K562 (cell line): ENCODE measurements at regions not wholly inside any gene's neighbourhood (a gene's known extent, or its start where the extent isn't known, plus 50 kb on each side); places are given as distances from the start of the nearest gene placed in this dataset.

Experiments
- BRCA1 ChIP-seq, 2 experiments: fragments of 450-650 bp in 1 of 2; sonication (generic) in 1 of 2; formaldehyde crosslinking in 1 of 2; IDR thresholded peaks; 2 replicates each; pipeline versions ENCODE4 v1.5.0 to v1.6.1; 2017 to 2020; ENCODE audit warnings: mild to moderate bottlenecking in 1 of 2, missing genetic modification reagents in 1 of 2
- EP300 ChIP-seq: IDR thresholded peaks from 2 replicates; pipeline ENCODE4 v1.6.1; 2012; ENCODE audit warnings: low read length, improper control_type of control experiment
- MTA2 ChIP-seq: fragments of 450-650 bp; IDR thresholded peaks from 2 replicates; pipeline ENCODE4 v1.6.1; 2016; ENCODE audit warnings: low read depth
- POLR2A ChIP-seq: fragments of 450-650 bp; conservative IDR thresholded peaks from 2 replicates; pipeline ENCODE4 v1.6.1; 2016
- PRDM10 ChIP-seq: fragments of 450-650 bp; IDR thresholded peaks from 2 replicates; pipeline ENCODE4 v1.6.1; 2018; ENCODE audit not compliant: partially characterized antibody
- SAFB ChIP-seq: fragments of 200-400 bp; formaldehyde crosslinking; IDR thresholded peaks from 2 replicates; pipeline ENCODE4 v1.6.1; 2017; ENCODE audit warnings: low read depth, low read length, borderline replicate concordance
- SRF ChIP-seq, 2 experiments: fragments of 250-450, 450-650 bp in 1 of 2; sonication (Bioruptor Pico) in 1 of 2; sonication (generic) in 1 of 2; formaldehyde crosslinking; IDR thresholded peaks; 2 replicates each; pipeline versions ENCODE4 v1.5.0 to v1.5.1; 2020 to 2022; ENCODE audit warnings: mild to moderate bottlenecking in 1 of 2, missing genetic modification reagents in 1 of 2
- SRSF7 ChIP-seq: fragments of 200-400 bp; formaldehyde crosslinking; optimal IDR thresholded peaks from 2 replicates; pipeline ENCODE3; 2017; ENCODE audit warnings: mild to moderate bottlenecking, low read depth, low read length
- TCF7 ChIP-seq: sonication (generic); IDR thresholded peaks from 2 replicates; pipeline ENCODE4 v1.6.1; 2016; ENCODE audit warnings: antibody characterized with exemption, borderline replicate concordance
- ZNF274 ChIP-seq: IDR thresholded peaks from 2 replicates; pipeline ENCODE4 v1.6.1; 2011; ENCODE audit warnings: low read depth, mild to moderate bottlenecking, low read length, moderate library complexity, borderline replicate concordance
- ZNF639 ChIP-seq, 2 experiments: fragments of 200-800 bp in 1 of 2; sonication (Bioruptor generic) in 1 of 2; sonication (generic) in 1 of 2; formaldehyde crosslinking in 1 of 2; IDR thresholded peaks in 1 of 2; conservative IDR thresholded peaks in 1 of 2; 2 replicates each; pipeline versions ENCODE4 v1.5.0 to v1.6.1; 2016 to 2020; ENCODE audit warnings: missing compliant biosample characterization in 1 of 2, missing genetic modification characterization in 1 of 2, missing genetic modification reagents in 1 of 2
- TF ChIP-seq, protein P1 (sequence below): conservative IDR thresholded peaks from 2 replicates; pipeline ENCODE4 v1.6.1; 2011; ENCODE audit warnings: low read depth, mild to moderate bottlenecking, low read length; ENCODE audit not compliant: control insufficient read depth
- TF ChIP-seq, protein P2 (sequence below), 2 experiments: fragments of 450-650 bp in 1 of 2; sonication (generic) in 1 of 2; formaldehyde crosslinking; conservative IDR thresholded peaks; 2 replicates each; pipeline versions ENCODE4 v1.4.0 to v1.8.1; 2020 to 2022; ENCODE audit warnings: mild to moderate bottlenecking in 1 of 2, missing genetic modification reagents in 1 of 2

GRCh38 chr2:145041706-145042105 is 521.8 kb upstream of the ZEB2 start:
- TF ChIP-seq MTA2 (no peak), TCF7 (no peak), ZNF274 (no peak), ZNF639 (CRISPR knock-in tag; conservative IDR thresholded peaks at IDR 0.05 in 1 of 2, IDR thresholded peaks at IDR 0.05 in 1 of 2) (no peak), PRDM10 (no peak), SAFB (no peak), SRSF7 (no peak), POLR2A (no peak), EP300 (no peak), SRF (CRISPR knock-in tag; IDR thresholded peaks at IDR 0.05) (no peak), BRCA1 (IDR thresholded peaks at IDR 0.05) (no peak), BRCA1 (CRISPR knock-in tag; IDR thresholded peaks at IDR 0.05) (no peak)
- TF ChIP-seq, protein P1, sequence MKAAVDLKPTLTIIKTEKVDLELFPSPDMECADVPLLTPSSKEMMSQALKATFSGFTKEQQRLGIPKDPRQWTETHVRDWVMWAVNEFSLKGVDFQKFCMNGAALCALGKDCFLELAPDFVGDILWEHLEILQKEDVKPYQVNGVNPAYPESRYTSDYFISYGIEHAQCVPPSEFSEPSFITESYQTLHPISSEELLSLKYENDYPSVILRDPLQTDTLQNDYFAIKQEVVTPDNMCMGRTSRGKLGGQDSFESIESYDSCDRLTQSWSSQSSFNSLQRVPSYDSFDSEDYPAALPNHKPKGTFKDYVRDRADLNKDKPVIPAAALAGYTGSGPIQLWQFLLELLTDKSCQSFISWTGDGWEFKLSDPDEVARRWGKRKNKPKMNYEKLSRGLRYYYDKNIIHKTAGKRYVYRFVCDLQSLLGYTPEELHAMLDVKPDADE, result no peak
- TF ChIP-seq, protein P2, sequence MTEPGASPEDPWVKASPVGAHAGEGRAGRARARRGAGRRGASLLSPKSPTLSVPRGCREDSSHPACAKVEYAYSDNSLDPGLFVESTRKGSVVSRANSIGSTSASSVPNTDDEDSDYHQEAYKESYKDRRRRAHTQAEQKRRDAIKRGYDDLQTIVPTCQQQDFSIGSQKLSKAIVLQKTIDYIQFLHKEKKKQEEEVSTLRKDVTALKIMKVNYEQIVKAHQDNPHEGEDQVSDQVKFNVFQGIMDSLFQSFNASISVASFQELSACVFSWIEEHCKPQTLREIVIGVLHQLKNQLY (CRISPR knock-in tag; conservative IDR thresholded peaks at IDR 0.05), result no peak
